ENCODE measurements at regions not wholly inside any gene's neighbourhood (a gene's known extent, or its start where the extent isn't known, plus 50 kb on each side); places are given as distances from the start of the nearest gene placed in this dataset.

DNA sequence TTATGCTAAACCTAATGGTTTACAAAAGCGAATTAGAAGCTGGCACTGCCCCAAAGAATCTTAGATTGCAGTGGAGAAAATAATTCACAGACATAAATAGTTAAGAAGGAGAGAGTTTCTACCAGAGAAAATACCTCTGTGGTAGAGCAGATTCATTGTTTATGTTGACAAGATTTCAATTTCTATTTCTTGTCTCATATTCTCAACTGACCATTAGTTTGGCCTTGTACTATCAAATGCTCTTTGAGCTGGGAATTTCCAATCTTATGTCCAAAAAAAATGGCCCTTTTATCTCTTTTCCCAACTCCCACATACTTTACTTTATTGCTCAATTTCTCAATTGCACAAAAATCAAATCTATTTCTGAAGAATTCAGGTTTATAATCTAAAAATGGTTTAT is 804.1 kb upstream of the CITED2 start:
- DNase-seq (ENCODE audit: low spot score): no peak
- no peaks in the 10 kb centered on the region for H3K79me2 ChIP-seq
- H3K4me2 ChIP-seq: no peak overlapping the region
- H3K36me3 ChIP-seq (replicated peaks; ENCODE audit: insufficient read depth, low read depth): no peaks in the 10 kb centered on the region
- no peaks in the 10 kb centered on the region for H3K27me3 ChIP-seq
- no peak overlapping the region for H3K27ac ChIP-seq
- no peaks in the 10 kb centered on the region for H3K4me1 ChIP-seq (ENCODE audit: insufficient read depth)
- no peaks in the 10 kb centered on the region for H4K20me1 ChIP-seq (ENCODE audit: insufficient read depth, poor library complexity, severe bottlenecking)
- 83% methylated on average over 1 of the region's 1 CpG for WGBS (ENCODE audit: low lambda C conversion rate, missing lambda C conversion rate)
- TF ChIP-seq EZH2 (IDR thresholded peaks at IDR 0.05; ENCODE audit: borderline replicate concordance) (no peak), EZH2phosphoT487 (IDR thresholded peaks at IDR 0.05; ENCODE audit: low read depth, severe bottlenecking, unreplicated experiment) (no peak)
- TF ChIP-seq, protein P1, sequence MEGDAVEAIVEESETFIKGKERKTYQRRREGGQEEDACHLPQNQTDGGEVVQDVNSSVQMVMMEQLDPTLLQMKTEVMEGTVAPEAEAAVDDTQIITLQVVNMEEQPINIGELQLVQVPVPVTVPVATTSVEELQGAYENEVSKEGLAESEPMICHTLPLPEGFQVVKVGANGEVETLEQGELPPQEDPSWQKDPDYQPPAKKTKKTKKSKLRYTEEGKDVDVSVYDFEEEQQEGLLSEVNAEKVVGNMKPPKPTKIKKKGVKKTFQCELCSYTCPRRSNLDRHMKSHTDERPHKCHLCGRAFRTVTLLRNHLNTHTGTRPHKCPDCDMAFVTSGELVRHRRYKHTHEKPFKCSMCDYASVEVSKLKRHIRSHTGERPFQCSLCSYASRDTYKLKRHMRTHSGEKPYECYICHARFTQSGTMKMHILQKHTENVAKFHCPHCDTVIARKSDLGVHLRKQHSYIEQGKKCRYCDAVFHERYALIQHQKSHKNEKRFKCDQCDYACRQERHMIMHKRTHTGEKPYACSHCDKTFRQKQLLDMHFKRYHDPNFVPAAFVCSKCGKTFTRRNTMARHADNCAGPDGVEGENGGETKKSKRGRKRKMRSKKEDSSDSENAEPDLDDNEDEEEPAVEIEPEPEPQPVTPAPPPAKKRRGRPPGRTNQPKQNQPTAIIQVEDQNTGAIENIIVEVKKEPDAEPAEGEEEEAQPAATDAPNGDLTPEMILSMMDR (IDR thresholded peaks at IDR 0.05; ENCODE audit: poor library complexity): no peak
- no peaks in the 10 kb centered on the region for H3K9me2 ChIP-seq (replicated peaks; ENCODE audit: insufficient read depth)
- no peaks in the 10 kb centered on the region for H3K9me3 ChIP-seq (ENCODE audit: low read depth)
- no peak overlapping the region for H3K4me3 ChIP-seq
- no peak overlapping the region for H2AFZ ChIP-seq

DNA sequence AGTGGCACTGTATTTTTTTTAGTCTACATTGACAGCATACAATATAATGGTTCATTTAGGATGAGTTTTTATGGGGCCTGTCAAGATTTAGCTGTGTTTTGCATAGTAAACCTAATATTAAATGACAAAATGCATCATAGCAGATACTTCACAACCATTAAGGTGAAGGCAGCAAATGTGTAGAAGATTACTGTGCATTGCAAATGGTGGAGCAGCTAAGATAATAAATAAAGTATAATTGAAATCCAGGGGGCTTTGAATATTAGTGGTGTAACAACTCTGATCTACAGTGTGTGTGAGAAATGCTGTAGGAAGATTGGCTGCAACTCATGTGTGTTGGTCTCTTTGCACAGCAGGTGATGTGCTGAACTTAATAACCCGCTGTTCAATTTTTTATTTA is 801.9 kb upstream of the CITED2 start:
- DNase-seq (ENCODE audit: low spot score): no peak
- Histone ChIP-seq H3K4me1 (ENCODE audit: insufficient read depth) (no peaks in the 10 kb centered on the region), H3K27me3 (no peaks in the 10 kb centered on the region), H3K4me3 (no peak overlapping the region), H3K4me2 (no peak overlapping the region), H3K9me3 (ENCODE audit: low read depth) (no peaks in the 10 kb centered on the region), H3K27ac (no peak overlapping the region), H2AFZ (no peak overlapping the region), H4K20me1 (ENCODE audit: insufficient read depth, poor library complexity, severe bottlenecking) (no peaks in the 10 kb centered on the region), H3K36me3 (replicated peaks; ENCODE audit: insufficient read depth, low read depth) (no peaks in the 10 kb centered on the region), H3K9me2 (replicated peaks; ENCODE audit: insufficient read depth) (no peaks in the 10 kb centered on the region), H3K79me2 (no peaks in the 10 kb centered on the region)
- TF ChIP-seq EZH2 (IDR thresholded peaks at IDR 0.05; ENCODE audit: borderline replicate concordance) (no peak), EZH2phosphoT487 (IDR thresholded peaks at IDR 0.05; ENCODE audit: low read depth, severe bottlenecking, unreplicated experiment) (no peak)
- TF ChIP-seq, protein P1 (IDR thresholded peaks at IDR 0.05; ENCODE audit: poor library complexity): no peak
- 94% methylated on average over 1 of the region's 1 CpG for WGBS (ENCODE audit: low lambda C conversion rate, missing lambda C conversion rate)

DNA sequence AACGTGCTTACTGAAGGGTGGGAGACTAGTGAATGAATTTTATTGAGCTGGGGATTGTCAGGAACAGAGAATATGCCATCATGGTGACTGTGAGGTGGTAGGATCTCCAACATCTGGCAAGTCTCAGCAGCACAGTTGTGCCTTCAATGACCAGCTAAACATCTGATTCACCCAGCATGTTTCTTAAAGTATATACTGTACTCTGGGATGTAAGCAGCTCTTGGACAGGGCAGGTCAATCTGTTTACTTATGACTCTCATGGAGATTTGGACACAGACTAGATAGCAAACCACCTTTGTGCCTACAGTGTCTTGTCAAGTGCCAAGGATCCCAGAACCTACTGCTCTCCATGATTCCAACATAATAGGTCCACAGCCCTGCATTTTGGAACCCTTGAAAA is 801.0 kb upstream of the CITED2 start:
- DNase-seq (ENCODE audit: low spot score): no peak
- WGBS (ENCODE audit: low lambda C conversion rate, missing lambda C conversion rate): 80% methylated on average over 1 of the region's 1 CpG
- no peak overlapping the region for H3K4me2 ChIP-seq
- H3K4me3 ChIP-seq: no peak overlapping the region
- no peak overlapping the region for H2AFZ ChIP-seq
- no peaks in the 10 kb centered on the region for H3K4me1 ChIP-seq (ENCODE audit: insufficient read depth)
- H3K9me3 ChIP-seq (ENCODE audit: low read depth): no peaks in the 10 kb centered on the region
- H3K79me2 ChIP-seq: no peaks in the 10 kb centered on the region
- no peaks in the 10 kb centered on the region for H4K20me1 ChIP-seq (ENCODE audit: insufficient read depth, poor library complexity, severe bottlenecking)
- H3K27ac ChIP-seq: no peak overlapping the region
- no peaks in the 10 kb centered on the region for H3K36me3 ChIP-seq (replicated peaks; ENCODE audit: insufficient read depth, low read depth)
- H3K9me2 ChIP-seq (replicated peaks; ENCODE audit: insufficient read depth): no peaks in the 10 kb centered on the region
- H3K27me3 ChIP-seq: no peaks in the 10 kb centered on the region
- TF ChIP-seq EZH2phosphoT487 (IDR thresholded peaks at IDR 0.05; ENCODE audit: low read depth, severe bottlenecking, unreplicated experiment) (no peak), EZH2 (IDR thresholded peaks at IDR 0.05; ENCODE audit: borderline replicate concordance) (no peak)
- TF ChIP-seq, protein P1 (IDR thresholded peaks at IDR 0.05; ENCODE audit: poor library complexity): no peak

DNA sequence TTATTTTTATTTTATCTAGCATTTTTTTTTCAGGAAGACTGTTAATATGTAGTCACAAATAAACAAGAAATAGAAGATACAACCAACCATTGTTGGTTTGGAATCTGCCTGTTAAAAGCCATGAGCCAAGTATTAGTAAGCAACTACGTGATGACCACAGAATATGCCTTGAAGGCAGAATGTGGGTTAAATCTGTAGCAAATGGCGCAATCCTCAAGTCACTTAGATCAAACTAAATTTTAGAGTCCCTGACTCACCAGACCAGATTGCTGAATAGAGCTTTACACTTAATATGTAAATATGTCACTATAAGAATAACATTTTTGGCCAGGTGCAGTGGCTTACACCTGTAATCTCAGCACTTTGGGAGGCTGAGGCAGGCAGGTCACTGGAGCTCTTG is 800.1 kb upstream of the CITED2 start:
- no peak overlapping the region for H3K4me3 ChIP-seq
- no peak overlapping the region for H3K27ac ChIP-seq
- H4K20me1 ChIP-seq (ENCODE audit: insufficient read depth, poor library complexity, severe bottlenecking): no peaks in the 10 kb centered on the region
- no peak overlapping the region for H2AFZ ChIP-seq
- WGBS (ENCODE audit: low lambda C conversion rate, missing lambda C conversion rate): 86% methylated on average over 2 of the region's 2 CpGs
- DNase-seq (ENCODE audit: low spot score): no peak
- no peaks in the 10 kb centered on the region for H3K4me1 ChIP-seq (ENCODE audit: insufficient read depth)
- TF ChIP-seq, protein P1 (IDR thresholded peaks at IDR 0.05; ENCODE audit: poor library complexity): no peak
- TF ChIP-seq EZH2phosphoT487 (IDR thresholded peaks at IDR 0.05; ENCODE audit: low read depth, severe bottlenecking, unreplicated experiment) (no peak), EZH2 (IDR thresholded peaks at IDR 0.05; ENCODE audit: borderline replicate concordance) (no peak)
- no peak overlapping the region for H3K4me2 ChIP-seq
- H3K36me3 ChIP-seq (replicated peaks; ENCODE audit: insufficient read depth, low read depth): no peaks in the 10 kb centered on the region
- H3K27me3 ChIP-seq: no peaks in the 10 kb centered on the region
- H3K9me2 ChIP-seq (replicated peaks; ENCODE audit: insufficient read depth): no peaks in the 10 kb centered on the region
- H3K79me2 ChIP-seq: no peaks in the 10 kb centered on the region
- H3K9me3 ChIP-seq (ENCODE audit: low read depth): no peaks in the 10 kb centered on the region

Measured in hepatocyte (in vitro differentiated cells).